ENCODE measurements at regions not wholly inside any gene's neighbourhood (a gene's known extent, or its start where the extent isn't known, plus 50 kb on each side); places are given as distances from the start of the nearest gene placed in this dataset.
"Not testable (repeated sequence)": the region's sequence is repeated elsewhere in the genome, so short reads cannot be mapped to it uniquely, and the experiment has no call there.

DNA sequence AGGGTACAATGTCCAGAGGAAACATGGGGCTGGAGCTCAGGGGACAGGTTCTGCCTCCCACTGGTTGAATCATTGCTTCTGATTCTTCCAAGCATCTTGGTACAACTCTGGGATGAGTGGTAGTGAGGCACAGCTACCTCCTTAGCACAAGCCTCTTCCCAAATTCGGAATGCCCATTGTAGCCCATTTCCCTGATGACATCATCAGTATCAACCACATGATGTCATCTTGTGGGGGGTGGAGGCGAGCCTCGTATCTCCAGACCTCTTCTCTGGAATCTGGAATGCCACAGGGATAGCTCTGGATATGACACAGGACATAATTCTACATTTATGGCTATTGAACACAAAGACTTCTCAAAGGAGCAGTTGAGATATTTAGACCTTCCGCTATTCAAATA, 715.2 kb downstream of the RNF144A start:
- no peak overlapping the region for H3K4me3 ChIP-seq
- H3K9me3 ChIP-seq = no peaks in the 10 kb centered on the region
- intact Hi-C loops (cut with DNase I; ENCODE audit: low total_unique reads) (no loop called here), in situ Hi-C loops (cut with MboI; ENCODE audit: low sequenced_read_pairs in 4 of 4) (no loop called here)
- no peak for TF ChIP-seq POLR2A (IDR thresholded peaks at IDR 0.05)
- no peak for TF ChIP-seq CTCF (IDR thresholded peaks at IDR 0.05 in 4 of 5, conservative IDR thresholded peaks at IDR 0.05 in 1 of 5)
- H3K36me3 ChIP-seq = no peaks in the 10 kb centered on the region
- DNase-seq = no peak
- ATAC-seq = no peak
- H3K4me1 ChIP-seq = no peaks in the 10 kb centered on the region
- H3K27ac ChIP-seq = no peak overlapping the region
- H3K27me3 ChIP-seq = no peaks in the 10 kb centered on the region

- DNase-seq (no peak), ATAC-seq (no peak)
- Histone ChIP-seq H3K9me3 (no peaks in the 10 kb centered on the region), H3K36me3 (no peaks in the 10 kb centered on the region), H3K4me1 (no peaks in the 10 kb centered on the region), H3K27me3 (no peaks in the 10 kb centered on the region), H3K4me3 (no peak overlapping the region), H3K27ac (no peak overlapping the region)
- intact Hi-C loops (cut with DNase I; ENCODE audit: low total_unique reads) (no loop called here), in situ Hi-C loops (cut with MboI; ENCODE audit: low sequenced_read_pairs in 4 of 4) (no loop called here)
- TF ChIP-seq POLR2A (IDR thresholded peaks at IDR 0.05) = no peak
- TF ChIP-seq CTCF (IDR thresholded peaks at IDR 0.05 in 4 of 5, conservative IDR thresholded peaks at IDR 0.05 in 1 of 5) = no peak
Measured at GRCh38 chr2:7633566-7634153, 716.4 kb downstream of the RNF144A start.

- no peak for TF ChIP-seq CTCF (IDR thresholded peaks at IDR 0.05 in 4 of 5, conservative IDR thresholded peaks at IDR 0.05 in 1 of 5)
- no peak for TF ChIP-seq POLR2A (IDR thresholded peaks at IDR 0.05)
- DNase-seq = no peak
- Histone ChIP-seq H3K4me3 (no peak overlapping the region), H3K9me3 (no peaks in the 10 kb centered on the region), H3K27me3 (no peaks in the 10 kb centered on the region), H3K4me1 (no peaks in the 10 kb centered on the region), H3K27ac (no peak overlapping the region), H3K36me3 (no peaks in the 10 kb centered on the region)
- intact Hi-C loops (cut with DNase I; ENCODE audit: low total_unique reads) (no loop called here), in situ Hi-C loops (cut with MboI; ENCODE audit: low sequenced_read_pairs in 4 of 4) (no loop called here)
- no peak for ATAC-seq
Measured at GRCh38 chr2:7634409-7634808, 717.2 kb downstream of the RNF144A start.

- Histone ChIP-seq H3K36me3 (no peaks in the 10 kb centered on the region), H3K4me1 (no peaks in the 10 kb centered on the region), H3K27me3 (no peaks in the 10 kb centered on the region), H3K4me3 (no peak overlapping the region), H3K9me3 (no peaks in the 10 kb centered on the region), H3K27ac (no peak overlapping the region)
- TF ChIP-seq POLR2A (IDR thresholded peaks at IDR 0.05) (no peak), CTCF (IDR thresholded peaks at IDR 0.05 in 4 of 5, conservative IDR thresholded peaks at IDR 0.05 in 1 of 5) (no peak)
- in situ Hi-C loops (cut with MboI; ENCODE audit: low sequenced_read_pairs in 4 of 4) (no loop called here), intact Hi-C loops (cut with DNase I; ENCODE audit: low total_unique reads) (no loop called here)
- ATAC-seq (no peak), DNase-seq (no peak)
Measured at GRCh38 chr2:7639476-7639875, 722.3 kb downstream of the RNF144A start.

GRCh38 chr2:7641272-7641671, 724.1 kb downstream of the RNF144A start:
- H3K27me3 ChIP-seq; H3K27ac ChIP-seq; H3K4me3 ChIP-seq; ATAC-seq; H3K4me1 ChIP-seq; in situ Hi-C loops (cut with MboI; ENCODE audit: low sequenced_read_pairs in 4 of 4); intact Hi-C loops (cut with DNase I; ENCODE audit: low total_unique reads); H3K9me3 ChIP-seq; DNase-seq; H3K36me3 ChIP-seq: not testable (repeated sequence)
